ENCODE measurements at regions not wholly inside any gene's neighbourhood (a gene's known extent, or its start where the extent isn't known, plus 50 kb on each side); places are given as distances from the start of the nearest gene placed in this dataset.

DNA sequence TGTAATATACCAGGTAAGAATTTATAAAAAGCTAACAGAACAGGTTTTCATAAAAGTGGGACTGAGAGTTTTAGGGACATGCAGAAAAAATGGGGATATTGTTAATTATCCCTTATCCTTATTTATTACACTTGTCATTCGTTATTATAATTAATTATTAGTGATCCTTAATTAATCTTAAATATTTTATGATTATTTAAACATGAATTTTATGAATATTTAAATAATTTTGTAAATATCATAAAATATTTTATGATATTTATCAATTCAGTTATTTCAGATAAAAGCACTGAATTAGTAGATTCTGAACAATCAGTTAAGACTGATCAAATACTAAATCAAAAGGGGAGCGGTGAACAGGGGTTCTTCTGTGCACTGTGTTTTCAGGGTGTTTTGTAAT is 300.1 kb downstream of the PAX1 start:
- TF ChIP-seq, protein P1, sequence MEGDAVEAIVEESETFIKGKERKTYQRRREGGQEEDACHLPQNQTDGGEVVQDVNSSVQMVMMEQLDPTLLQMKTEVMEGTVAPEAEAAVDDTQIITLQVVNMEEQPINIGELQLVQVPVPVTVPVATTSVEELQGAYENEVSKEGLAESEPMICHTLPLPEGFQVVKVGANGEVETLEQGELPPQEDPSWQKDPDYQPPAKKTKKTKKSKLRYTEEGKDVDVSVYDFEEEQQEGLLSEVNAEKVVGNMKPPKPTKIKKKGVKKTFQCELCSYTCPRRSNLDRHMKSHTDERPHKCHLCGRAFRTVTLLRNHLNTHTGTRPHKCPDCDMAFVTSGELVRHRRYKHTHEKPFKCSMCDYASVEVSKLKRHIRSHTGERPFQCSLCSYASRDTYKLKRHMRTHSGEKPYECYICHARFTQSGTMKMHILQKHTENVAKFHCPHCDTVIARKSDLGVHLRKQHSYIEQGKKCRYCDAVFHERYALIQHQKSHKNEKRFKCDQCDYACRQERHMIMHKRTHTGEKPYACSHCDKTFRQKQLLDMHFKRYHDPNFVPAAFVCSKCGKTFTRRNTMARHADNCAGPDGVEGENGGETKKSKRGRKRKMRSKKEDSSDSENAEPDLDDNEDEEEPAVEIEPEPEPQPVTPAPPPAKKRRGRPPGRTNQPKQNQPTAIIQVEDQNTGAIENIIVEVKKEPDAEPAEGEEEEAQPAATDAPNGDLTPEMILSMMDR (IDR thresholded peaks at IDR 0.05; ENCODE audit: insufficient read depth, low read length), result no peak
- no peak for TF ChIP-seq GABPA (IDR thresholded peaks at IDR 0.05; ENCODE audit: low read depth)
- TF ChIP-seq, protein P2, sequence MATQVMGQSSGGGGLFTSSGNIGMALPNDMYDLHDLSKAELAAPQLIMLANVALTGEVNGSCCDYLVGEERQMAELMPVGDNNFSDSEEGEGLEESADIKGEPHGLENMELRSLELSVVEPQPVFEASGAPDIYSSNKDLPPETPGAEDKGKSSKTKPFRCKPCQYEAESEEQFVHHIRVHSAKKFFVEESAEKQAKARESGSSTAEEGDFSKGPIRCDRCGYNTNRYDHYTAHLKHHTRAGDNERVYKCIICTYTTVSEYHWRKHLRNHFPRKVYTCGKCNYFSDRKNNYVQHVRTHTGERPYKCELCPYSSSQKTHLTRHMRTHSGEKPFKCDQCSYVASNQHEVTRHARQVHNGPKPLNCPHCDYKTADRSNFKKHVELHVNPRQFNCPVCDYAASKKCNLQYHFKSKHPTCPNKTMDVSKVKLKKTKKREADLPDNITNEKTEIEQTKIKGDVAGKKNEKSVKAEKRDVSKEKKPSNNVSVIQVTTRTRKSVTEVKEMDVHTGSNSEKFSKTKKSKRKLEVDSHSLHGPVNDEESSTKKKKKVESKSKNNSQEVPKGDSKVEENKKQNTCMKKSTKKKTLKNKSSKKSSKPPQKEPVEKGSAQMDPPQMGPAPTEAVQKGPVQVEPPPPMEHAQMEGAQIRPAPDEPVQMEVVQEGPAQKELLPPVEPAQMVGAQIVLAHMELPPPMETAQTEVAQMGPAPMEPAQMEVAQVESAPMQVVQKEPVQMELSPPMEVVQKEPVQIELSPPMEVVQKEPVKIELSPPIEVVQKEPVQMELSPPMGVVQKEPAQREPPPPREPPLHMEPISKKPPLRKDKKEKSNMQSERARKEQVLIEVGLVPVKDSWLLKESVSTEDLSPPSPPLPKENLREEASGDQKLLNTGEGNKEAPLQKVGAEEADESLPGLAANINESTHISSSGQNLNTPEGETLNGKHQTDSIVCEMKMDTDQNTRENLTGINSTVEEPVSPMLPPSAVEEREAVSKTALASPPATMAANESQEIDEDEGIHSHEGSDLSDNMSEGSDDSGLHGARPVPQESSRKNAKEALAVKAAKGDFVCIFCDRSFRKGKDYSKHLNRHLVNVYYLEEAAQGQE (IDR thresholded peaks at IDR 0.05; ENCODE audit: insufficient replicate concordance, low read depth), result no peak

Data from HL-60 (cell line).